H9 (cell line): ENCODE measurements at regions not wholly inside any gene's neighbourhood (a gene's known extent, or its start where the extent isn't known, plus 50 kb on each side); places are given as distances from the start of the nearest gene placed in this dataset.

Experiments used
- DNase-seq: peaks from one replicate; pipeline ENCODE4 v3.0.0-alpha.2; 2017
- H2AFZ ChIP-seq: one replicate; pipeline ENCODE4 v1.6.1; 2013; ENCODE audit warnings: mild to moderate bottlenecking, low read length, control low read depth, moderate library complexity
- H2AK5ac ChIP-seq: 2 replicates; pipeline ENCODE4 v1.6.1; 2013; ENCODE audit warnings: low read length, control low read depth, mixed read lengths; ENCODE audit not compliant: insufficient read length
- H2BK120ac ChIP-seq: one replicate; pipeline ENCODE4 v1.6.1; 2013; ENCODE audit warnings: low read depth, mild to moderate bottlenecking, low read length, control low read depth, inconsistent platforms; ENCODE audit not compliant: poor library complexity, severe bottlenecking
- H2BK12ac ChIP-seq: 2 replicates; pipeline ENCODE4 v1.6.1; 2013; ENCODE audit warnings: low read length, control low read depth, mixed read lengths, low read depth; ENCODE audit not compliant: insufficient read length
- H2BK15ac ChIP-seq: 2 replicates; pipeline ENCODE4 v1.6.1; 2013; ENCODE audit warnings: low read depth, low read length, control low read depth
- H2BK20ac ChIP-seq: one replicate; pipeline ENCODE4 v1.6.1; 2013; ENCODE audit warnings: low read depth, mild to moderate bottlenecking, low read length, control low read depth, inconsistent platforms; ENCODE audit not compliant: poor library complexity, severe bottlenecking
- H2BK5ac ChIP-seq: 2 replicates; pipeline ENCODE4 v1.6.1; 2013; ENCODE audit warnings: low read length, control low read depth, mixed read lengths; ENCODE audit not compliant: insufficient read length
- H3K14ac ChIP-seq: 2 replicates; pipeline ENCODE4 v1.6.1; 2013; ENCODE audit warnings: low read length, control low read depth; ENCODE audit not compliant: insufficient read depth
- H3K18ac ChIP-seq: 2 replicates; pipeline ENCODE4 v1.6.1; 2013; ENCODE audit warnings: low read depth, mild to moderate bottlenecking, mixed read lengths, low read length, control low read depth; ENCODE audit not compliant: insufficient read length
- H3K23ac ChIP-seq: 2 replicates; pipeline ENCODE4 v1.6.1; 2013; ENCODE audit warnings: low read length, control low read depth, mixed read lengths, low read depth; ENCODE audit not compliant: insufficient read length
- H3K23me2 ChIP-seq: 2 replicates; pipeline ENCODE4 v1.6.1; 2013; ENCODE audit warnings: low read depth, mild to moderate bottlenecking, mixed read lengths, low read length, control low read depth; ENCODE audit not compliant: insufficient read length, poor library complexity, severe bottlenecking
- H3K27ac ChIP-seq: 2 replicates; pipeline ENCODE4 v1.5.1; 2013; ENCODE audit warnings: low read length, control low read depth, mixed read lengths, low read depth; ENCODE audit not compliant: insufficient read length
- H3K27me3 ChIP-seq: 2 replicates; pipeline ENCODE4 v1.6.1; 2013; ENCODE audit warnings: low read length, control low read depth, inconsistent platforms; ENCODE audit not compliant: insufficient read depth
- H3K4ac ChIP-seq: 2 replicates; pipeline ENCODE4 v1.6.1; 2013; ENCODE audit warnings: low read depth, mild to moderate bottlenecking, control low read depth, inconsistent platforms, low read length, moderate library complexity
- H3K4me1 ChIP-seq: 2 replicates; pipeline ENCODE4 v1.6.1; 2013; ENCODE audit warnings: low read length, control low read depth, inconsistent platforms; ENCODE audit not compliant: insufficient read depth
- H3K4me2 ChIP-seq: 2 replicates; pipeline ENCODE4 v1.6.1; 2013; ENCODE audit warnings: low read length, control low read depth, mixed read lengths; ENCODE audit not compliant: insufficient read length, insufficient read depth
- H3K56ac ChIP-seq: 2 replicates; pipeline ENCODE4 v1.6.1; 2013; ENCODE audit warnings: low read depth, mild to moderate bottlenecking, mixed read lengths, low read length, control low read depth; ENCODE audit not compliant: insufficient read length
- H3K79me1 ChIP-seq: 2 replicates; pipeline ENCODE4 v1.6.1; 2013; ENCODE audit warnings: low read depth, mild to moderate bottlenecking, moderate library complexity, low read length, control low read depth, inconsistent platforms; ENCODE audit not compliant: insufficient read depth, poor library complexity, severe bottlenecking
- H3K79me2 ChIP-seq: 2 replicates; pipeline ENCODE4 v1.6.1; 2013; ENCODE audit warnings: low read length, control low read depth, inconsistent platforms; ENCODE audit not compliant: insufficient read depth
- H3K9ac ChIP-seq: 2 replicates; pipeline ENCODE4 v1.6.1; 2013; ENCODE audit warnings: low read length, control low read depth, mixed read lengths; ENCODE audit not compliant: insufficient read length; ENCODE audit errors: extremely low read depth
- H3K9me3 ChIP-seq: one replicate; pipeline ENCODE4 v1.6.1; 2013; ENCODE audit warnings: low read depth, low read length, inconsistent platforms; ENCODE audit not compliant: control insufficient read depth
- H3T11ph ChIP-seq: one replicate; pipeline ENCODE4 v1.6.1; 2013; ENCODE audit warnings: mild to moderate bottlenecking, low read length, control low read depth, inconsistent platforms
- H4K20me1 ChIP-seq: one replicate; pipeline ENCODE4 v1.6.1; 2013; ENCODE audit not compliant: control insufficient read depth, insufficient read length, insufficient read depth
- H4K5ac ChIP-seq: 2 replicates; pipeline ENCODE4 v1.6.1; 2013; ENCODE audit warnings: low read depth, mild to moderate bottlenecking, mixed read lengths, low read length, control low read depth; ENCODE audit not compliant: insufficient read length
- H4K8ac ChIP-seq: replicated peaks from 2 replicates; pipeline ENCODE4 v1.6.1; 2013; ENCODE audit warnings: low read length, control low read depth, mixed read lengths, low read depth; ENCODE audit not compliant: insufficient read length
- H4K91ac ChIP-seq: 2 replicates; pipeline ENCODE4 v1.6.1; 2013; ENCODE audit warnings: low read depth, mild to moderate bottlenecking, moderate library complexity, mixed read lengths, low read length, control low read depth; ENCODE audit not compliant: insufficient read length
- H3K27ac Mint-ChIP-seq, 3 experiments: 2 replicates in 2 of 3; 3 replicates in 1 of 3; pipeline ENCODE4 v1.8.0; 2020 to 2021; ENCODE audit warnings: mixed read lengths in 3 of 3, mild to moderate bottlenecking in 1 of 3, moderate library complexity in 1 of 3
- H3K27me3 Mint-ChIP-seq: 2 replicates; pipeline ENCODE4 v1.8.0; 2021; ENCODE audit warnings: low read depth, mild to moderate bottlenecking, moderate library complexity, mixed read lengths
- H3K36me3 Mint-ChIP-seq, 3 experiments: 2 replicates in 2 of 3; 3 replicates in 1 of 3; pipeline ENCODE4 v1.8.0; 2020 to 2021; ENCODE audit warnings: low read depth in 3 of 3, mixed read lengths in 3 of 3; ENCODE audit not compliant: insufficient read depth in 1 of 3
- H3K4me1 Mint-ChIP-seq, 2 experiments: 2 replicates each; pipeline ENCODE4 v1.8.0; 2020; ENCODE audit warnings: mixed read lengths in 2 of 2
- H3K4me3 Mint-ChIP-seq, 2 experiments: 2 replicates in 1 of 2; 3 replicates in 1 of 2; pipeline ENCODE4 v1.8.0; 2020 to 2021; ENCODE audit warnings: mild to moderate bottlenecking in 2 of 2, mixed read lengths in 2 of 2, moderate library complexity in 1 of 2
- H3K9me3 Mint-ChIP-seq, 2 experiments: 2 replicates in 1 of 2; 3 replicates in 1 of 2; pipeline ENCODE4 v1.8.0; 2020; ENCODE audit warnings: mild to moderate bottlenecking in 2 of 2, mixed read lengths in 2 of 2, moderate library complexity in 1 of 2
- CTCF ChIP-seq: fragments of 200-600 bp; sonication (generic); conservative IDR thresholded peaks from 3 replicates; pipeline ENCODE4 v1.8.0; 2021; ENCODE audit warnings: antibody characterized with exemption, mild to moderate bottlenecking
- WGBS: extraction: QIAGEN DNeasy Blood & Tissue Kit; methylation state at CpG from one replicate; pipeline ENCODE4 v1.1.7; 2013; ENCODE audit warnings: missing lambda C conversion rate, low lambda C conversion rate, mixed read lengths; ENCODE audit not compliant: insufficient read length; ENCODE audit errors: extremely low coverage; 5-methylcytosine and 5-hydroxymethylcytosine counted together

- Mint-ChIP-seq H3K36me3 (peaks cover 0 to 5% (median 4%) of the 10 kb centered on the region in 3 experiments; a peak in 3 of 7 replicates), H3K4me3 (no peak overlapping the region), H3K4me1 (peaks cover 3 to 10% of the 10 kb centered on the region in 2 experiments; a peak in 2 of 4 replicates), H3K27ac (no peak overlapping the region), H3K9me3 (peaks cover 7% of the 10 kb centered on the region in 2 experiments; a peak in 3 of 5 replicates), H3K27me3 (no peaks in the 10 kb centered on the region; the same call in 1 of the 2 replicates)
- H3K4ac ChIP-seq: no peak overlapping the region
- no peak overlapping the region for H2BK12ac ChIP-seq
- no peak overlapping the region for H4K91ac ChIP-seq
- no peak overlapping the region for H2AFZ ChIP-seq
- H4K20me1 ChIP-seq: no peaks in the 10 kb centered on the region
- H3K14ac ChIP-seq: no peak overlapping the region
- no peak overlapping the region for H3K4me2 ChIP-seq
- no peak overlapping the region for H3K23ac ChIP-seq
- H2BK5ac ChIP-seq: no peak overlapping the region
- no peak for TF ChIP-seq CTCF
- H2AK5ac ChIP-seq: no peak overlapping the region
- no peaks in the 10 kb centered on the region for H3K4me1 ChIP-seq
- H2BK20ac ChIP-seq: no peak overlapping the region
- H3K23me2 ChIP-seq: no peaks in the 10 kb centered on the region
- H3K27ac ChIP-seq: no peak overlapping the region
- H3K79me1 ChIP-seq: no peaks in the 10 kb centered on the region
- H3K56ac ChIP-seq: no peak overlapping the region
- H3T11ph ChIP-seq: no peak overlapping the region
- no peak overlapping the region for H2BK120ac ChIP-seq
- H2BK15ac ChIP-seq: no peak overlapping the region
- no peaks in the 10 kb centered on the region for H3K27me3 ChIP-seq
- H3K18ac ChIP-seq: no peak overlapping the region
- H3K79me2 ChIP-seq: no peaks in the 10 kb centered on the region
- no peaks in the 10 kb centered on the region for H3K9me3 ChIP-seq
- no peak for DNase-seq
- no peak overlapping the region for H4K5ac ChIP-seq
- H3K9ac ChIP-seq: no peak overlapping the region
- no peak overlapping the region for H4K8ac ChIP-seq
- WGBS: no CpG with 5 or more reads among the region's 2 CpGs
Observed at GRCh38 chr2:215760091-215760490, 253.3 kb downstream of the MREG start.
